GM18507 (cell line): ENCODE measurements at regions not wholly inside any gene's neighbourhood (a gene's known extent, or its start where the extent isn't known, plus 50 kb on each side); places are given as distances from the start of the nearest gene placed in this dataset.

ENCODE experiments used
- DNase-seq: peaks from one replicate; pipeline ENCODE4 v3.0.0; 2011; ENCODE audit warnings: low read depth; ENCODE audit not compliant: insufficient read length; ENCODE audit errors: extremely low spot score
- FAIRE-seq: peaks from 2 replicates; lab custom pipeline; 2011; peaks lifted over from hg19 to GRCh38; lab: Jason Lieb, UNC

GRCh38 chr2:234595829-234596228 lies 98.9 kb upstream of the ARL4C start:
- no peak for DNase-seq
- no peak for FAIRE-seq

- FAIRE-seq (no peak), DNase-seq (no peak)
These were observed 97.8 kb upstream of the ARL4C start for GRCh38 chr2:234594715-234595114.

DNA sequence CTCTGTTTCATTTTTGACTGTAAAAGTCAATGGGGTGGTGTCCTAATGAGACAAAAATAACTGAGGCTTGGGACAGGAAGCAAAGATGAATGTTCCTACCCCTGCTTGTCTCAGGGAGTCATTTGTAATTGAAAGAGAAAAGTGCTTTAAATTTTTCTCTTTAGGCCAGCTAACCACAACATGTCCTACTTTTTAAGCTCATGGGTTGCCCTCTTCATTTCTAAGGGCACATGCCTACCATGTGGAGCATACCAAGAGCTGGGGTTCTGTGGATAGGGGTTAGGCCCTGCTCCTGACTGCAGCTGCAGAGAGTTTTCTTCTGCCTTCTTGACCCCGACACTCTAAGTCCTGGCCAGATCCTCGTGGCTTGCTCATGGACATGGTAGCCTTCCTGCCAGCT lies 96.8 kb upstream of the ARL4C start:
- DNase-seq (no peak), FAIRE-seq (no peak)

GRCh38 chr2:234592541-234592940 lies 95.7 kb upstream of the ARL4C start:
- no peak for FAIRE-seq
- DNase-seq: no peak

DNA sequence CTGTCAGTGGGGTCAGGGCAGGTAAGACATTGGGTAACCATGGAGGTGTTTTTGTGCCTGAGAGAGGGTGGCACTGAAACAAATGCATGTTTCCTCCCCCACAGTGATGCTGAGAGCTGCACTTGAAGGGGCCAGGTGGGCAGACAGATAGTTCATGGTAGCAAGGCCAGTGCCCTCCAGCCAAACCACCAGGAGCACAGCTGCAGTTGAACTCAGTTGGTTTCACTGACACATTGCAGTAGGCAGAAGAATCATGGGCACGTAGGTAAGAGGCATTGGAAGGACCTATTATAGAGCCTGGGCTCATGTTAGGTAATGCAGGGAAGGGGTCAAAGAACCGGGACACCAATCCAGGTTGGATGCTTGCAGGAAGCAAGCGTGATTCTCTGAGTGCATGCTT lies 93.2 kb upstream of the ARL4C start:
- DNase-seq (no peak), FAIRE-seq (no peak)

DNA sequence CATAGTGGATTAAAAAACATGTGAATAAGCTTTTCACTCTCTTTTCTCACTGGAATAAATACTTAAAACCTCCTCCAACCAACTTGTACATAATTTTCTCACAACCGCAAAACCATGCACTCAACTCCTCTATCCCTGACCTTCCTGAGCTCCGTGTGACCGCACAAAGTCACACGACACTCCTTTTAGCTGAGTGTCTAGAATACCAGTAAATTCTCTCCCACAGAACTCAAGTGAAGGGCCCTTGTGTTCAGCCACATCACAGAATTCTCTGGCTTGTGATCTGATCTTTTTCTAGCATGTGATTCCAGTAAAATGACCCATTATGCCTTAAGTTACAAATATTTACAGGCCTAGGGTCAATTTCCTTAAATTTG lies 91.2 kb upstream of the ARL4C start:
- FAIRE-seq (no peak), DNase-seq (no peak)

- FAIRE-seq: no peak
- DNase-seq: no peak
These were observed 90.6 kb upstream of the ARL4C start for GRCh38 chr2:234587341-234588053.

DNA sequence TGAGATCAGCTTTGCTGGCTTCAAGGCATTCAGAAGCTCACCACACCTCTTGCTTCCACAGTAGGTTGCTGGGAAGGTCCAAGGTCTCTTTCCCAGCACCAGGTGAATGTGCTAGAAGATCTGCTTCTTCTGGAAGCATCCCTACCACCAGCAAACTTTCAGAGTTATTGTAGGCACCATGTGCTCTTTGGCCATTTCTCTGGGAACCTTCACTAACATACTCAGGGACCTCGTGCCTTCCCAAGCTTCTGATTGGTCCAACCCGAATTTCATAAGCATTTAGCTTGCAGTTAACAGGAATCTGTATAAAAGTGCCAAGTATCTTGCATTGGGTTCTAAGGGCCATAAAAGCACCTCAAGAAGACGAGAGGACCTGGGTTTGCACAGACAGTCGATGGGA lies 86.5 kb upstream of the ARL4C start:
- no peak for DNase-seq
- no peak for FAIRE-seq

GRCh38 chr2:234580686-234581085 lies 83.8 kb upstream of the ARL4C start:
- DNase-seq (no peak), FAIRE-seq (no peak)

- no peak for FAIRE-seq
- DNase-seq: no peak
These were observed 82.5 kb upstream of the ARL4C start for GRCh38 chr2:234579231-234579962.

DNA sequence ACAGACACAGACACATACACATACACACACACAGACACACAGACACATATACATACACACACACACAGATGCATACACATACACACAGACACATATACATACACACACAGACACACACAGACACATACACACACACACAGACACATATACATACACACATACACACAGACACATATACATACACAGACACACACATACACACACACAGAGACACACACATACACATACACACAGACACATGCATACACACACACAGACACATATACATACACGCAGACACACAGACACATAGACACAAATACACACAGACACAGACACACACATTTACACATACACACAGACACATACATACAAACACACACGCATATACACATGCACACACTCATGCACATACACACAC lies 81.5 kb upstream of the ARL4C start:
- no peak for DNase-seq
- no peak for FAIRE-seq

DNA sequence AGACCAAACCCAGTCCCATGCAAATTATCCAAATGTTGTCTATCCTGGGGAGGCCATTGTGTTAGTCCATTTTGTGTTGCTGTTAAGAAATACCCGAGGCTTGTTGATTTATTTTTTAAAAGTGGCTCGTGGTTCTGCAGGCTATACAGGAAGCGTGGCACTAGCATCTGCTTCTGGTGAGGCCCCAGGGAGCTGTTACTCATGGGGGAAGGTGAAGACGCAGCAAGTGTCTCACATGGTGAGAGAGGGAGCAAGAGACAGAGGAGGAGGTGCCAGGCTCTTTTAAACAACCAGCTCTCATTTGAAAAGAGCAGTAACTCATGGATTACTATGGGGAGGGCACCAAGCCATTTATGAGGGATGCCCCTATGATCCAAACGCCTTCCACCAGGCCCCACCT lies 80.3 kb upstream of the ARL4C start:
- DNase-seq (no peak), FAIRE-seq (no peak)

GRCh38 chr2:234571620-234572407 lies 74.9 kb upstream of the ARL4C start:
- FAIRE-seq: no peak
- DNase-seq: no peak

DNA sequence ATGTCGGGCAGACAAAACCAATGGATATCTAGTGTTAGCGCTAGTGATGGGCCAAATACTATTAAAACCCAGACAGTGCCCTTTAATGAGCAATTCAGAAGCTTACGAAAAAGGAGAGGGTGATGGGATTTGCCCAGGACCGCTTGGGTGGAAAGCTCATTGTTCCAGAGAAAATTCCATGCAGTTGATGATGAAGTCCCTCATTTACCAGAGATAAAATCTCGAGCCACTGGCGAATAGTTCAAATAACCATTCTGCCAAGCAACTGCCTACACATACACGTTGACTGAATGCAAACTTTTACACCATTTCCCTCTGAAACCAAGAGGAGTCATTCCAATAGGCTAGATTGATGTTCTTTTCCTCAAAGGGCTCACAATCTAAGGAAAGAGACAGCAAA lies 73.6 kb upstream of the ARL4C start:
- no peak for DNase-seq
- FAIRE-seq: no peak

GRCh38 chr2:234569776-234570430 lies 73.0 kb upstream of the ARL4C start:
- FAIRE-seq: peak; percentile 15
- DNase-seq: no peak

- DNase-seq: no peak
- no peak for FAIRE-seq
These were observed 69.7 kb upstream of the ARL4C start for GRCh38 chr2:234566622-234567021.

GRCh38 chr2:234565842-234566619 lies 69.2 kb upstream of the ARL4C start:
- FAIRE-seq (no peak), DNase-seq (no peak)

DNA sequence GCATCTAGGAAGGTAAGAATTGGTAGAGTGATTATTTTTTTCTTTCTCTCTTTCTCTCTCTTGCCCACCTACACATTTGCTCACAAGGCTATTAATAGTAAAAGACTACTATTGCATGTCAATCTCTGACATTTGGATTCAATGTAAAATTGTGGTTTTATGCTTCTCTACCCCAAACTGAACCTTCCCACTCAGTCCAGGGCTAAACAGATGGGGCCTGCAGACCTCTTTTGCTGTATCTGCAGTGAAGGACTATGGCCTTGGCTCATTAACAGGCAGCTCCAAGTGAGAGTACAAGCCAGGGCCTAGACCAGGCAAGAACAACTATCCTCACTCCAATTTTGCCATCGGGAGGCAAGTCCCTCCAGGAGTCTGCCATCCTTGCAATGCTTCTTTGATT lies 68.3 kb upstream of the ARL4C start:
- FAIRE-seq (no peak), DNase-seq (no peak)

DNA sequence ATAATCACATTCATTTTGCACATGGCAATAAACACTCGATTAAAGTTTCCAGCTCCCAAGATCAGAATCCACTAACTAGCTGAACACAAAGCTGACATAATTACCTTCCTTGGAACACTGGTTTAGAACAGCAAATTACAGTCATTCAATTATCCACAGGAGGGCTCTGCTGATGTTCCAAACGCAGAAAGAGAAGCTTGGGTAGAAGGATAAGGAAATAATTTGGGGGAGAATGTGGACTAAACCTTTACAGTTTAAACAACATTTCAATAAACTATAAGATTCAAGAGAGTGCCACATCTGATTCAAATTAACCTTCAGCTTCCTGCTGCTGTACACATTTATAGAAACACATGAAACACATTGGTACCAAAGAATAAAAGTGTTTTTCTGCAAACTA lies 67.8 kb upstream of the ARL4C start:
- FAIRE-seq (no peak), DNase-seq (no peak)
